ENCODE measurements at regions not wholly inside any gene's neighbourhood (a gene's known extent, or its start where the extent isn't known, plus 50 kb on each side); places are given as distances from the start of the nearest gene placed in this dataset.

- Histone ChIP-seq H3K27me3 (no peaks in the 10 kb centered on the region), H3K36me3 (no peaks in the 10 kb centered on the region), H3K4me1 (no peaks in the 10 kb centered on the region), H3K4me3 (no peak overlapping the region), H3K9me3 (no peaks in the 10 kb centered on the region), H3K27ac (no peak overlapping the region)
- DNase-seq (ENCODE audit: low spot score): no peak
- TF ChIP-seq, protein P1, sequence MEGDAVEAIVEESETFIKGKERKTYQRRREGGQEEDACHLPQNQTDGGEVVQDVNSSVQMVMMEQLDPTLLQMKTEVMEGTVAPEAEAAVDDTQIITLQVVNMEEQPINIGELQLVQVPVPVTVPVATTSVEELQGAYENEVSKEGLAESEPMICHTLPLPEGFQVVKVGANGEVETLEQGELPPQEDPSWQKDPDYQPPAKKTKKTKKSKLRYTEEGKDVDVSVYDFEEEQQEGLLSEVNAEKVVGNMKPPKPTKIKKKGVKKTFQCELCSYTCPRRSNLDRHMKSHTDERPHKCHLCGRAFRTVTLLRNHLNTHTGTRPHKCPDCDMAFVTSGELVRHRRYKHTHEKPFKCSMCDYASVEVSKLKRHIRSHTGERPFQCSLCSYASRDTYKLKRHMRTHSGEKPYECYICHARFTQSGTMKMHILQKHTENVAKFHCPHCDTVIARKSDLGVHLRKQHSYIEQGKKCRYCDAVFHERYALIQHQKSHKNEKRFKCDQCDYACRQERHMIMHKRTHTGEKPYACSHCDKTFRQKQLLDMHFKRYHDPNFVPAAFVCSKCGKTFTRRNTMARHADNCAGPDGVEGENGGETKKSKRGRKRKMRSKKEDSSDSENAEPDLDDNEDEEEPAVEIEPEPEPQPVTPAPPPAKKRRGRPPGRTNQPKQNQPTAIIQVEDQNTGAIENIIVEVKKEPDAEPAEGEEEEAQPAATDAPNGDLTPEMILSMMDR (IDR thresholded peaks at IDR 0.05): no peak
Measured at GRCh38 chr12:13505224-13505623, 308.7 kb downstream of the EMP1 start.

DNA sequence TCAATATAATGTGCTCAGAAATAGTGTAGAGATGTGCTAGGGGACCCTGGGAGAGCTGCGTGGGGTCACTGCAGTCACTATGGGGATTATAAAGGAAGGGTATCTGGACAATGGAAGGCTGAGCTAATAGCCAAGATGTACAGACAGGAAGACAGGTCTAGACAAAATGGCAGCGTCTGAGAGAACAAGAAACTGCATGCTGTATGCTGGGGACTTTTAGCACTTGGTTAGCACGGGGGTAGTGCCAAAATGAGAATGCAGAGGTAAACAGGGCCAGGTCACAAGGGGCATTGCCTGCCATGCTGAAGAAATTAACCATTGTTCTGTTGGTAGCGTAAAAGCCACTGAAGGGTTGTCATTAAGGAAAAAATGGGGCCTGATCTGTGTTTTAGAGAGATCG is 308.2 kb downstream of the EMP1 start:
- H3K27me3 ChIP-seq: no peaks in the 10 kb centered on the region
- no peaks in the 10 kb centered on the region for H3K36me3 ChIP-seq
- no peak for DNase-seq (ENCODE audit: low spot score)
- TF ChIP-seq, protein P1 (IDR thresholded peaks at IDR 0.05): no peak
- no peak overlapping the region for H3K4me3 ChIP-seq
- H3K27ac ChIP-seq: no peak overlapping the region
- no peaks in the 10 kb centered on the region for H3K9me3 ChIP-seq
- H3K4me1 ChIP-seq: no peaks in the 10 kb centered on the region

DNA sequence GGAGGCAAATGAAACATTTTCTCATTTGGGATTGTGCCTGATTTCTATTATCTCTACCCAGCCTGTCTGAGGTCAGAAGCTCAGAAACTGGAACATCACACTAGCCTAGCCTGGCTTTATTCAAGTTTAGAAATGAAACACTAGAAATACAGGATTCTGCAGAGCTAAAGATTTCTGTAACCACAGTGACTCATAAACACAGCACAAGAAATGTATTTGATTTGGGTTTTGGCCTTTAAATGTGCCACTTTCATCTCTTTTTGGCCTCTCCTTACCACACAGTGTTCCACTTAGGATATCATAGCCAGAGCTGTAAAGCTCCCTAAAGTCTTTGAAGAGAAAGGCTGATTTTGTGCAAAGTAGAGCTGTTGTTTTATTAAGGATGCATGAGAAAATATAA is 307.5 kb downstream of the EMP1 start:
- Histone ChIP-seq H3K4me1 (no peaks in the 10 kb centered on the region), H3K4me3 (no peak overlapping the region), H3K9me3 (no peaks in the 10 kb centered on the region), H3K36me3 (no peaks in the 10 kb centered on the region), H3K27ac (no peak overlapping the region), H3K27me3 (no peaks in the 10 kb centered on the region)
- DNase-seq (ENCODE audit: low spot score): no peak
- TF ChIP-seq, protein P1 (IDR thresholded peaks at IDR 0.05): no peak

DNA sequence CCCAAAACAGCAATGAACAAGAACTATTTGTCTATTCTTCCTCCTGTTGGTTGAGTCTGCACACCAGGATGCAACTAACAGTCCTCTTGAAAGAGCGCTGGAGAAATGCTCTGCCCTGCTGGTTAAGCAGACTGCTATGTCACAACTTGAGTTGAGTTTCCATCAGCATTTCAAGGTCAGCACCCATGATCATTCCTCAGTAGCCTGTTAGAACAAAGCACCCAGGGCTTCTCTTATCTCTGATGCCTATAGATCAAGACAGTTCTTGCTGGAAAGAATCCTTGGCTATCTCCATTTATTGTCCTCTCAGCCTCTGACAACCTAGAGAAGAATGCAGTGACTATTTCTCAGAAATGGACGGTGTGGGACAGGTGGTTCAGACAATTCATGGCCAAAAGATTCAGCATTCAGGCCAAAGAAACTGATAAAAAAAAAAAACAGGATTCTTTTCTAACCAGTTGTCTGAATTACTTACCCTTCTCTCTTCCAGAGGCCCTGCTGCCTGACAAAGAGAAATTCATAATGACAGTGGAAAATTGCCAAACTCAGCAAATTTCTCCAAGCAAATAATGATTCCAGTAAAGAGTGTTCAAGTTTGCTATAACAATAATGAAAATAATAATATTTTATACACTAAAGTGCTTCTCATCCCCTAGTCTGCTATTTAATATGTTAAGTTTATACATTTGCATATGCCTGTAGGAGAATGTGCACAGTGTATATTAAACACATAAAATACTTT is 306.7 kb downstream of the EMP1 start:
- DNase-seq (ENCODE audit: low spot score): no peak

GRCh38 chr12:13499008-13499407 is 302.5 kb downstream of the EMP1 start:
- DNase-seq (ENCODE audit: low spot score): no peak
- no peaks in the 10 kb centered on the region for H3K27me3 ChIP-seq

More for the DNA sequence above, 306.7 kb downstream of the EMP1 start:
- no peaks in the 10 kb centered on the region for H3K27me3 ChIP-seq
- H3K9me3 ChIP-seq: no peaks in the 10 kb centered on the region
- H3K27ac ChIP-seq: no peak overlapping the region
- H3K4me3 ChIP-seq: no peak overlapping the region
- no peaks in the 10 kb centered on the region for H3K36me3 ChIP-seq
- no peaks in the 10 kb centered on the region for H3K4me1 ChIP-seq
- TF ChIP-seq, protein P1 (IDR thresholded peaks at IDR 0.05): no peak

More at GRCh38 chr12:13499008-13499407, 302.5 kb downstream of the EMP1 start:
- H3K36me3 ChIP-seq: no peaks in the 10 kb centered on the region
- no peaks in the 10 kb centered on the region for H3K9me3 ChIP-seq
- no peak overlapping the region for H3K27ac ChIP-seq
- no peak overlapping the region for H3K4me3 ChIP-seq
- TF ChIP-seq, protein P1 (IDR thresholded peaks at IDR 0.05): no peak
- H3K4me1 ChIP-seq: no peaks in the 10 kb centered on the region

Measured in right atrium auricular region (tissue), 2 donors.